T-helper 2 cell treated with Interferon-gamma antibody and Interleukin-4, amounts not matched to agents 5 μg/mL and 100 μg/mL, for 36 hours (primary cell): ENCODE measurements at regions not wholly inside any gene's neighbourhood (a gene's known extent, or its start where the extent isn't known, plus 50 kb on each side); places are given as distances from the start of the nearest gene placed in this dataset.
"Not testable (repeated sequence)": the region's sequence is repeated elsewhere in the genome, so short reads cannot be mapped to it uniquely, and the experiment has no call there.

Experiments
- DNase-seq: peaks from one replicate; pipeline ENCODE4 v3.0.0; 2021; ENCODE audit warnings: low spot score
- H3K27ac Mint-ChIP-seq: one replicate; pipeline ENCODE4 v1.8.0; 2021; ENCODE audit warnings: mild to moderate bottlenecking, mixed read lengths
- H3K27me3 Mint-ChIP-seq: one replicate; pipeline ENCODE4 v1.8.0; 2021; ENCODE audit warnings: low read depth, mixed read lengths
- H3K36me3 Mint-ChIP-seq: one replicate; pipeline ENCODE4 v1.8.0; 2021; ENCODE audit warnings: low read depth, mixed read lengths
- H3K4me1 Mint-ChIP-seq: one replicate; pipeline ENCODE4 v1.8.0; 2021; ENCODE audit warnings: low read depth, mixed read lengths
- H3K4me3 Mint-ChIP-seq: one replicate; pipeline ENCODE4 v1.8.0; 2022; ENCODE audit warnings: mild to moderate bottlenecking, moderate library complexity, mixed read lengths
- H3K9me3 Mint-ChIP-seq: one replicate; pipeline ENCODE4 v1.8.0; 2021; ENCODE audit warnings: mixed read lengths

GRCh38 chr7:136400877-136401276 is 423.7 kb upstream of the MTPN start:
- H3K4me1 Mint-ChIP-seq = no peaks in the 10 kb centered on the region
- no peaks in the 10 kb centered on the region for H3K9me3 Mint-ChIP-seq
- no peak overlapping the region for H3K4me3 Mint-ChIP-seq
- no peak overlapping the region for H3K27ac Mint-ChIP-seq
- no peaks in the 10 kb centered on the region for H3K27me3 Mint-ChIP-seq
- no peak for DNase-seq
- no peaks in the 10 kb centered on the region for H3K36me3 Mint-ChIP-seq

- Mint-ChIP-seq H3K27ac (no peak overlapping the region), H3K36me3 (no peaks in the 10 kb centered on the region), H3K4me1 (no peaks in the 10 kb centered on the region), H3K27me3 (no peaks in the 10 kb centered on the region), H3K4me3 (no peak overlapping the region), H3K9me3 (no peaks in the 10 kb centered on the region)
- DNase-seq = no peak
Observed at GRCh38 chr7:136399385-136399784, 422.2 kb upstream of the MTPN start.

- Mint-ChIP-seq H3K36me3 (no peaks in the 10 kb centered on the region), H3K4me1 (no peaks in the 10 kb centered on the region), H3K4me3 (no peak overlapping the region), H3K27ac (no peak overlapping the region), H3K9me3 (no peaks in the 10 kb centered on the region), H3K27me3 (no peaks in the 10 kb centered on the region)
- no peak for DNase-seq
Observed at GRCh38 chr7:136392856-136393255, 415.7 kb upstream of the MTPN start.

GRCh38 chr7:136391371-136391770 is 414.2 kb upstream of the MTPN start:
- no peak for DNase-seq
- Mint-ChIP-seq H3K4me3 (no peak overlapping the region), H3K9me3 (no peaks in the 10 kb centered on the region), H3K27ac (no peak overlapping the region), H3K27me3 (no peaks in the 10 kb centered on the region), H3K4me1 (no peaks in the 10 kb centered on the region), H3K36me3 (no peaks in the 10 kb centered on the region)

- Mint-ChIP-seq H3K27ac (no peak overlapping the region), H3K4me1 (no peaks in the 10 kb centered on the region), H3K36me3 (no peaks in the 10 kb centered on the region), H3K27me3 (no peaks in the 10 kb centered on the region), H3K9me3 (no peaks in the 10 kb centered on the region), H3K4me3 (no peak overlapping the region)
- DNase-seq = no peak
Observed at GRCh38 chr7:136389933-136390332, 412.8 kb upstream of the MTPN start.

GRCh38 chr7:136386876-136387275 is 409.7 kb upstream of the MTPN start:
- H3K4me1 Mint-ChIP-seq = no peaks in the 10 kb centered on the region
- no peak for DNase-seq
- H3K4me3 Mint-ChIP-seq = no peak overlapping the region
- H3K36me3 Mint-ChIP-seq = no peaks in the 10 kb centered on the region
- H3K9me3 Mint-ChIP-seq = no peaks in the 10 kb centered on the region
- H3K27me3 Mint-ChIP-seq = no peaks in the 10 kb centered on the region
- no peak overlapping the region for H3K27ac Mint-ChIP-seq

GRCh38 chr7:136371409-136371808 is 394.2 kb upstream of the MTPN start:
- not testable (repeated sequence) for H3K4me1 Mint-ChIP-seq

GRCh38 chr7:136370137-136370536 is 393.0 kb upstream of the MTPN start:
- H3K27me3 Mint-ChIP-seq = no peaks in the 10 kb centered on the region
- H3K36me3 Mint-ChIP-seq = no peaks in the 10 kb centered on the region
- no peaks in the 10 kb centered on the region for H3K4me1 Mint-ChIP-seq
- H3K9me3 Mint-ChIP-seq = no peaks in the 10 kb centered on the region
- no peak for DNase-seq
- no peak overlapping the region for H3K4me3 Mint-ChIP-seq
- H3K27ac Mint-ChIP-seq = no peak overlapping the region

More at GRCh38 chr7:136371409-136371808, 394.2 kb upstream of the MTPN start:
- not testable (repeated sequence) for H3K4me3 Mint-ChIP-seq, H3K27ac Mint-ChIP-seq, H3K9me3 Mint-ChIP-seq, H3K27me3 Mint-ChIP-seq, H3K36me3 Mint-ChIP-seq, DNase-seq

GRCh38 chr7:136369225-136369624 is 392.1 kb upstream of the MTPN start:
- no peaks in the 10 kb centered on the region for H3K4me1 Mint-ChIP-seq
- no peaks in the 10 kb centered on the region for H3K9me3 Mint-ChIP-seq

GRCh38 chr7:136359333-136359903 is 382.3 kb upstream of the MTPN start:
- no peak for DNase-seq
- Mint-ChIP-seq H3K4me3 (no peak overlapping the region), H3K36me3 (no peaks in the 10 kb centered on the region), H3K4me1 (no peaks in the 10 kb centered on the region), H3K27me3 (no peaks in the 10 kb centered on the region), H3K27ac (no peak overlapping the region), H3K9me3 (peaks cover 5% of the 10 kb centered on the region)

More at GRCh38 chr7:136369225-136369624, 392.1 kb upstream of the MTPN start:
- no peak overlapping the region for H3K4me3 Mint-ChIP-seq
- H3K27me3 Mint-ChIP-seq = no peaks in the 10 kb centered on the region
- no peaks in the 10 kb centered on the region for H3K36me3 Mint-ChIP-seq
- no peak for DNase-seq
- no peak overlapping the region for H3K27ac Mint-ChIP-seq

GRCh38 chr7:136353287-136353686 is 376.1 kb upstream of the MTPN start:
- Mint-ChIP-seq H3K27me3 (no peaks in the 10 kb centered on the region), H3K4me3 (no peak overlapping the region), H3K36me3 (no peaks in the 10 kb centered on the region), H3K9me3 (no peaks in the 10 kb centered on the region), H3K27ac (no peak overlapping the region), H3K4me1 (no peaks in the 10 kb centered on the region)
- no peak for DNase-seq

- no peak overlapping the region for H3K27ac Mint-ChIP-seq
Observed at GRCh38 chr7:136348542-136349192, 371.5 kb upstream of the MTPN start.

GRCh38 chr7:136348142-136348541 is 371.0 kb upstream of the MTPN start:
- Mint-ChIP-seq H3K4me3 (no peak overlapping the region), H3K27ac (no peak overlapping the region), H3K4me1 (no peaks in the 10 kb centered on the region), H3K9me3 (no peaks in the 10 kb centered on the region), H3K27me3 (no peaks in the 10 kb centered on the region), H3K36me3 (no peaks in the 10 kb centered on the region)
- no peak for DNase-seq

More at GRCh38 chr7:136348542-136349192, 371.5 kb upstream of the MTPN start:
- H3K4me3 Mint-ChIP-seq = no peak overlapping the region
- DNase-seq = no peak
- no peaks in the 10 kb centered on the region for H3K27me3 Mint-ChIP-seq
- no peaks in the 10 kb centered on the region for H3K4me1 Mint-ChIP-seq
- no peaks in the 10 kb centered on the region for H3K9me3 Mint-ChIP-seq
- H3K36me3 Mint-ChIP-seq = no peaks in the 10 kb centered on the region

GRCh38 chr7:136347488-136347887 is 370.3 kb upstream of the MTPN start:
- no peaks in the 10 kb centered on the region for H3K27me3 Mint-ChIP-seq
- H3K27ac Mint-ChIP-seq = no peak overlapping the region
- H3K36me3 Mint-ChIP-seq = no peaks in the 10 kb centered on the region
- DNase-seq = no peak
- no peak overlapping the region for H3K4me3 Mint-ChIP-seq
- no peaks in the 10 kb centered on the region for H3K4me1 Mint-ChIP-seq
- no peaks in the 10 kb centered on the region for H3K9me3 Mint-ChIP-seq

- DNase-seq = no peak
- H3K9me3 Mint-ChIP-seq = no peaks in the 10 kb centered on the region
- no peak overlapping the region for H3K4me3 Mint-ChIP-seq
- H3K27me3 Mint-ChIP-seq = no peaks in the 10 kb centered on the region
- no peak overlapping the region for H3K27ac Mint-ChIP-seq
- no peaks in the 10 kb centered on the region for H3K4me1 Mint-ChIP-seq
- H3K36me3 Mint-ChIP-seq = no peaks in the 10 kb centered on the region
Observed at GRCh38 chr7:136342251-136342650, 365.1 kb upstream of the MTPN start.
